Hepatocyte (in vitro differentiated cells): ENCODE measurements at regions not wholly inside any gene's neighbourhood (a gene's known extent, or its start where the extent isn't known, plus 50 kb on each side); places are given as distances from the start of the nearest gene placed in this dataset.

Experiments used
- CTCF ChIP-seq: fragments of 200-600 bp; sonication (generic); IDR thresholded peaks from 2 replicates; pipeline ENCODE4 v1.5.1; 2016; ENCODE audit warnings: antibody characterized with exemption, mild to moderate bottlenecking; ENCODE audit not compliant: poor library complexity
- EZH2 ChIP-seq: fragments of 200-600 bp; sonication (generic); IDR thresholded peaks from 2 replicates; pipeline ENCODE4 v1.6.1; 2016; ENCODE audit warnings: antibody characterized with exemption, mild to moderate bottlenecking, borderline replicate concordance
- EZH2phosphoT487 ChIP-seq: fragments of 200-600 bp; sonication (generic); IDR thresholded peaks from one replicate; pipeline ENCODE4 v1.6.1; 2018; ENCODE audit warnings: antibody characterized with exemption, mild to moderate bottlenecking, low read depth, moderate library complexity; ENCODE audit not compliant: unreplicated experiment, severe bottlenecking

- TF ChIP-seq CTCF (no peak), EZH2phosphoT487 (no peak), EZH2 (no peak)
These were observed 407.4 kb downstream of the CD109 start for GRCh38 chr6:74103417-74103816.
